ENCODE measurements at regions not wholly inside any gene's neighbourhood (a gene's known extent, or its start where the extent isn't known, plus 50 kb on each side); places are given as distances from the start of the nearest gene placed in this dataset.

- Histone ChIP-seq H3K4me1 (ENCODE audit: insufficient read depth) (no peaks in the 10 kb centered on the region), H3K79me2 (no peaks in the 10 kb centered on the region), H3K9me3 (ENCODE audit: low read depth) (no peaks in the 10 kb centered on the region), H3K36me3 (replicated peaks; ENCODE audit: insufficient read depth, low read depth) (no peaks in the 10 kb centered on the region), H3K4me2 (no peak overlapping the region), H3K27ac (no peak overlapping the region), H3K27me3 (no peaks in the 10 kb centered on the region), H4K20me1 (ENCODE audit: insufficient read depth, poor library complexity, severe bottlenecking) (no peaks in the 10 kb centered on the region), H2AFZ (no peak overlapping the region), H3K9me2 (replicated peaks; ENCODE audit: insufficient read depth) (no peaks in the 10 kb centered on the region), H3K4me3 (no peak overlapping the region)
- DNase-seq (ENCODE audit: low spot score): no peak
- WGBS (ENCODE audit: low lambda C conversion rate, missing lambda C conversion rate): 56% methylated on average over 1 of the region's 1 CpG
- no peak for TF ChIP-seq CTCF (IDR thresholded peaks at IDR 0.05; ENCODE audit: poor library complexity)
- TF ChIP-seq EZH2phosphoT487 (IDR thresholded peaks at IDR 0.05; ENCODE audit: low read depth, severe bottlenecking, unreplicated experiment): no peak
- no peak for TF ChIP-seq EZH2 (IDR thresholded peaks at IDR 0.05; ENCODE audit: borderline replicate concordance)
These were observed 227.1 kb downstream of the FGF13 start for GRCh38 chrX:138484451-138484850.

- Histone ChIP-seq H4K20me1 (ENCODE audit: insufficient read depth, poor library complexity, severe bottlenecking) (no peaks in the 10 kb centered on the region), H3K36me3 (replicated peaks; ENCODE audit: insufficient read depth, low read depth) (no peaks in the 10 kb centered on the region), H3K79me2 (no peaks in the 10 kb centered on the region), H3K4me2 (no peak overlapping the region), H3K27me3 (no peaks in the 10 kb centered on the region), H3K27ac (no peak overlapping the region), H2AFZ (no peak overlapping the region), H3K4me3 (no peak overlapping the region), H3K9me2 (replicated peaks; ENCODE audit: insufficient read depth) (no peaks in the 10 kb centered on the region), H3K9me3 (ENCODE audit: low read depth) (no peaks in the 10 kb centered on the region), H3K4me1 (ENCODE audit: insufficient read depth) (no peaks in the 10 kb centered on the region)
- WGBS (ENCODE audit: low lambda C conversion rate, missing lambda C conversion rate): 83% methylated on average over 3 of the region's 3 CpGs
- no peak for DNase-seq (ENCODE audit: low spot score)
- TF ChIP-seq EZH2phosphoT487 (IDR thresholded peaks at IDR 0.05; ENCODE audit: low read depth, severe bottlenecking, unreplicated experiment) (no peak), EZH2 (IDR thresholded peaks at IDR 0.05; ENCODE audit: borderline replicate concordance) (no peak), CTCF (IDR thresholded peaks at IDR 0.05; ENCODE audit: poor library complexity) (no peak)
These were observed 229.9 kb downstream of the FGF13 start for GRCh38 chrX:138481649-138482048.

- Histone ChIP-seq H3K79me2 (no peaks in the 10 kb centered on the region), H2AFZ (no peak overlapping the region), H3K27ac (no peak overlapping the region), H3K4me3 (no peak overlapping the region), H3K27me3 (no peaks in the 10 kb centered on the region), H4K20me1 (ENCODE audit: insufficient read depth, poor library complexity, severe bottlenecking) (no peaks in the 10 kb centered on the region), H3K9me2 (replicated peaks; ENCODE audit: insufficient read depth) (no peaks in the 10 kb centered on the region), H3K36me3 (replicated peaks; ENCODE audit: insufficient read depth, low read depth) (no peaks in the 10 kb centered on the region), H3K4me2 (no peak overlapping the region), H3K9me3 (ENCODE audit: low read depth) (no peaks in the 10 kb centered on the region), H3K4me1 (ENCODE audit: insufficient read depth) (no peaks in the 10 kb centered on the region)
- WGBS (ENCODE audit: low lambda C conversion rate, missing lambda C conversion rate): 73% methylated on average over 4 of the region's 4 CpGs
- TF ChIP-seq CTCF (IDR thresholded peaks at IDR 0.05; ENCODE audit: poor library complexity) (no peak), EZH2 (IDR thresholded peaks at IDR 0.05; ENCODE audit: borderline replicate concordance) (no peak), EZH2phosphoT487 (IDR thresholded peaks at IDR 0.05; ENCODE audit: low read depth, severe bottlenecking, unreplicated experiment) (no peak)
- DNase-seq (ENCODE audit: low spot score): no peak
These were observed 248.0 kb downstream of the FGF13 start for GRCh38 chrX:138463476-138463875.
